HFFc6 (cell line): ENCODE measurements at regions not wholly inside any gene's neighbourhood (a gene's known extent, or its start where the extent isn't known, plus 50 kb on each side); places are given as distances from the start of the nearest gene placed in this dataset.
"Not testable (repeated sequence)": the region's sequence is repeated elsewhere in the genome, so short reads cannot be mapped to it uniquely, and the experiment has no call there.

Experiments
- DNase-seq: peaks from one replicate; pipeline ENCODE4 v3.0.0-alpha.2; 2018
- H3K27ac Mint-ChIP-seq: 2 replicates; pipeline ENCODE4 v1.8.0; 2020; ENCODE audit warnings: mild to moderate bottlenecking, mixed read lengths
- H3K27me3 Mint-ChIP-seq: 2 replicates; pipeline ENCODE4 v1.8.0; 2021; ENCODE audit warnings: mild to moderate bottlenecking, moderate library complexity, mixed read lengths; ENCODE audit not compliant: insufficient read depth
- H3K36me3 Mint-ChIP-seq: 2 replicates; pipeline ENCODE4 v1.8.0; 2021; ENCODE audit warnings: low read depth, mixed read lengths
- H3K4me1 Mint-ChIP-seq: 2 replicates; pipeline ENCODE4 v1.8.0; 2020; ENCODE audit warnings: low read depth, mixed read lengths
- H3K4me3 Mint-ChIP-seq: 2 replicates; pipeline ENCODE4 v1.8.0; 2020; ENCODE audit warnings: mild to moderate bottlenecking, moderate library complexity, mixed read lengths
- H3K9me3 Mint-ChIP-seq: 2 replicates; pipeline ENCODE4 v1.8.0; 2020; ENCODE audit warnings: mild to moderate bottlenecking, mixed read lengths
- CTCF ChIP-seq: fragments of 200-600 bp; sonication (generic); IDR thresholded peaks from 2 replicates; pipeline ENCODE4 v1.5.0; 2021; ENCODE audit warnings: antibody characterized with exemption, mild to moderate bottlenecking

GRCh38 chrY:13627323-13627722 is 76.4 kb upstream of the TMSB4Y start:
- not testable (repeated sequence) for H3K27ac Mint-ChIP-seq, DNase-seq, H3K4me1 Mint-ChIP-seq, H3K4me3 Mint-ChIP-seq, H3K27me3 Mint-ChIP-seq, H3K9me3 Mint-ChIP-seq, H3K36me3 Mint-ChIP-seq

GRCh38 chrY:13615943-13616304 is 87.8 kb upstream of the TMSB4Y start:
- no peaks in the 10 kb centered on the region for H3K4me1 Mint-ChIP-seq
- H3K4me3 Mint-ChIP-seq: no peak overlapping the region
- no peaks in the 10 kb centered on the region; the same call in 1 of the 2 replicates for H3K27me3 Mint-ChIP-seq
- H3K9me3 Mint-ChIP-seq: no peaks in the 10 kb centered on the region
- no peak for TF ChIP-seq CTCF
- DNase-seq: no peak
- H3K36me3 Mint-ChIP-seq: no peaks in the 10 kb centered on the region
- H3K27ac Mint-ChIP-seq: no peak overlapping the region

- Mint-ChIP-seq H3K27ac (no peak overlapping the region), H3K36me3 (no peaks in the 10 kb centered on the region), H3K27me3 (no peaks in the 10 kb centered on the region; the same call in 1 of the 2 replicates), H3K4me1 (no peaks in the 10 kb centered on the region), H3K9me3 (no peaks in the 10 kb centered on the region), H3K4me3 (no peak overlapping the region)
- no peak for DNase-seq
- TF ChIP-seq CTCF: no peak
These were observed 88.3 kb upstream of the TMSB4Y start for GRCh38 chrY:13615301-13615942.

GRCh38 chrY:13612916-13613315 is 90.8 kb upstream of the TMSB4Y start:
- Mint-ChIP-seq H3K36me3 (no peaks in the 10 kb centered on the region), H3K27ac (no peak overlapping the region), H3K4me1 (no peaks in the 10 kb centered on the region), H3K9me3 (no peaks in the 10 kb centered on the region), H3K27me3 (no peaks in the 10 kb centered on the region; the same call in 1 of the 2 replicates), H3K4me3 (no peak overlapping the region)
- no peak for DNase-seq
- TF ChIP-seq CTCF: no peak

GRCh38 chrY:13611965-13612364 is 91.7 kb upstream of the TMSB4Y start:
- H3K4me1 Mint-ChIP-seq: no peaks in the 10 kb centered on the region
- no peaks in the 10 kb centered on the region for H3K27me3 Mint-ChIP-seq
- no peak overlapping the region for H3K4me3 Mint-ChIP-seq
- no peak overlapping the region for H3K27ac Mint-ChIP-seq
- DNase-seq: no peak
- no peaks in the 10 kb centered on the region for H3K36me3 Mint-ChIP-seq
- H3K9me3 Mint-ChIP-seq: no peaks in the 10 kb centered on the region
- no peak for TF ChIP-seq CTCF

GRCh38 chrY:13592450-13592849 is 111.2 kb upstream of the TMSB4Y start:
- no peak overlapping the region for H3K4me3 Mint-ChIP-seq
- no peaks in the 10 kb centered on the region for H3K36me3 Mint-ChIP-seq

GRCh38 chrY:13570931-13571330 is 91.1 kb upstream of the UTY start:
- H3K9me3 Mint-ChIP-seq: not testable (repeated sequence)

More at GRCh38 chrY:13592450-13592849, 111.2 kb upstream of the TMSB4Y start:
- Mint-ChIP-seq H3K9me3 (no peaks in the 10 kb centered on the region), H3K27me3 (no peaks in the 10 kb centered on the region; the same call in 1 of the 2 replicates), H3K4me1 (no peaks in the 10 kb centered on the region), H3K27ac (no peak overlapping the region)
- DNase-seq: no peak
- TF ChIP-seq CTCF: no peak

More at GRCh38 chrY:13570931-13571330, 91.1 kb upstream of the UTY start:
- not testable (repeated sequence) for H3K36me3 Mint-ChIP-seq, H3K4me1 Mint-ChIP-seq, H3K4me3 Mint-ChIP-seq, H3K27ac Mint-ChIP-seq, DNase-seq, H3K27me3 Mint-ChIP-seq
